ENCODE measurements at regions not wholly inside any gene's neighbourhood (a gene's known extent, or its start where the extent isn't known, plus 50 kb on each side); places are given as distances from the start of the nearest gene placed in this dataset.
"Not testable (repeated sequence)": the region's sequence is repeated elsewhere in the genome, so short reads cannot be mapped to it uniquely, and the experiment has no call there.

- DNase-seq: no peak
These were observed 103.9 kb upstream of the DCC start for GRCh38 chr18:52236131-52236530.

DNA sequence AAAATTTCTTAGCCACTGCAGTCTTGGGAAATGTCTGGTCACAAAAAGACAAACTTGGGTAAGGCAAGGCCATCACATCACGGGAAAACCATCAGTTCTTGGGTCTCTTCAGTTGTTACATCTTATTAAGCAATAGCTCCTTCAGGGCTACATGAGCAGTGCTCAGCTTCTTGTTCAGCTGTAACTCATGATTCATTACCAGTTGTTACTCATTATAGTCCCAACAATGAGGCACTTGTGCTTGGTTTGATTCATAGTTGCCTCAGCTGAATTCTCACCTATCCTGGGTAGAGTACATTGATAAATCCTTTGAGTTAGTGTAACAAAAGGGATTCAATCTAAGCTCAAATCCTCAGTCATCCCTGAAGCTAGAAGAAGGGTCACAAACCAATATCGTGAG is 102.4 kb upstream of the DCC start:
- no peak for DNase-seq

- DNase-seq: no peak
These were observed 97.3 kb upstream of the DCC start for GRCh38 chr18:52242711-52243110.

GRCh38 chr18:52244658-52245057 is 95.3 kb upstream of the DCC start:
- DNase-seq: no peak

DNA sequence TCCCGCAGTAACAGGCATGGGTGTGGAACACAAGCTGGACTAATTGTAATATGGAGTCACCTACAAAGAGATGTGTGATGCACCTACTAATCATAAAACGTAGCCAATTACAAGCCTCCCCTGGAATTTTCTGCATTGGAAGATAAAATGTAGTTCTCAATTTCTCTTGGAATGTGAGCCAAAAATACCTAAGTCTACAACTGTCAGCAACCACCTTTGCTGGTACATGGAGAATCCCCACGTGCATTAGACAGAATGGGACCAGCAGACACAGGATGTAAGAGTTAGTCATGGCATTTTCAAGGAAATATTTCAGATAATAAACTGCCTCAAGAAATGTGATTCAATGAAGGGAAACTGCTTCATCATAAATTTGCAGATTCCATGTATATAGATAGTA is 85.6 kb upstream of the DCC start:
- DNase-seq: no peak

DNA sequence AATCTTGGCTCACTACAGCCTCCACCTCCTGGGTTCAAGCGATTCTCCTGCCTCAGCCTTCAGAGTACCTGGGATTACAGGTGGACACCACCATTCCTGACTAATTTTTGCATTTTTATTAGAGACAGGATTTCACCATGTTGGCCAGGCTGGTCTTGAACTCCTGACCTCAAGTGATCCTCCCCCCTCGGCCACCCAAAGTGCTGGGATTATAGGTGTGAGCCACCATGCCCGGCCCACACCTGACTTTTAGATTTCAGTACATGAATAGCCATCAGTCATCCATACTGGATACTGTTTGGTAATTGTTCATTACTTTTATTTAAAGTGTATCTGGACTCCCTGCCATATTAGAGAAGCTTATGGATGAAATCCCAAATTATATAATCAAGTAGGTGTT is 82.6 kb upstream of the DCC start:
- not testable (repeated sequence) for DNase-seq

GRCh38 chr18:52275817-52276216 is 64.2 kb upstream of the DCC start:
- no peak for DNase-seq

- no peak for DNase-seq
These were observed 62.2 kb upstream of the DCC start for GRCh38 chr18:52277785-52278184.

DNA sequence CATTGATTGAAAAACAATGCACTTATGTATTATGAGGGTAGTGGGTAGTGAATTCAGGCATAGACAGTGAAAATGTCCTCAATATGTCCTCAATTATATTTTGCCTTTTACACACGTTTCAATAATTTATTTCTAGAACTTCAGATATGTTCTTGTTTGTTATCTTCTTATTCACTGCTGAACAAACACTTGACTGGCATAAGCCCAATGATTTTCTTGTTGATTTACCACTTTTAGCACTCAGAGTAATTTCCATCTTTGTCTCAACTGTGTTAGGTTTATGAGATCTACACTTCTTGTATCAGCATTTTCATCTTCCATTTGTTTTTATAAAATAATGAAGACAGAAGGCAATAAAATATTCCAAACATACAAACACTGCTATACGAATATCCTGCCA is 61.8 kb upstream of the DCC start:
- DNase-seq: no peak

DNA sequence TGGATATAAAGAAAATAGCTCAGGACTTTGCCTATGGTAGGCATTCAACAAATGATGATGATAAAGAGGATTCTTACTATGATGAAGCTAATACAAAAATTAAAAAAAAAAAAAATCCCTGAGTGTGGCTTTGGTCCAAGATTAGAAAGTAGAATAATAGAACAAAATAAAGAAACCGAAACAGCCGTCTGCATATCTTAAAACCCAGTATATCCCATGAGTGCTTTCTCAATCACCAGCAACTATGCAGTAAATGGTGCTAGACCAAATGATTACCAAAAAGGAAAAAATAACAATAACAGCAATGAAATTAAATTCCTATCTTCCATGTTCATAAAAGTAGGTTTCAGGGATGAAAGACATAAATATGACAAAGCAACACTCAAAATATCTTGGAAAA is 59.3 kb upstream of the DCC start:
- DNase-seq: no peak

GRCh38 chr18:52283927-52284326 is 56.1 kb upstream of the DCC start:
- DNase-seq: no peak

GRCh38 chr18:52286675-52287074 is 53.3 kb upstream of the DCC start:
- no peak for DNase-seq

DNA sequence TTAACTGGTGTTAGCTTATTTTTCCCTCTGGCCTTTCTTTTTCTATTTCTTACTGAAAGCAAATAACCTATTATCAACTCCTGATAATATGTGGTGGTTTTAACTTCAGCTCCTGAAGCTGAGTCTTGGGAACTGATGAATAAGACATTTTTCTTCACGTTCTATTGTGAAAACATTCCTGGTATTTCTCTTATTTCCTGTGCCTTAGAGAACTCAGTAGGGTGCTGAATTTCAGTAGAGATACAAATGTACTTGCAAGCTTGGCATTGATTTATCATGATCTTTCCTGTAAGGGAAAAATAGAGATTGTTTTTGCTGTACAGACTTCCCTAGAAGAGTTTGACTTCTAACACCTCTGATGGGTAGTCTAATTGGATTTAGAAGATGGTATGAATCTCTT is 52.8 kb upstream of the DCC start:
- no peak for DNase-seq

DNA sequence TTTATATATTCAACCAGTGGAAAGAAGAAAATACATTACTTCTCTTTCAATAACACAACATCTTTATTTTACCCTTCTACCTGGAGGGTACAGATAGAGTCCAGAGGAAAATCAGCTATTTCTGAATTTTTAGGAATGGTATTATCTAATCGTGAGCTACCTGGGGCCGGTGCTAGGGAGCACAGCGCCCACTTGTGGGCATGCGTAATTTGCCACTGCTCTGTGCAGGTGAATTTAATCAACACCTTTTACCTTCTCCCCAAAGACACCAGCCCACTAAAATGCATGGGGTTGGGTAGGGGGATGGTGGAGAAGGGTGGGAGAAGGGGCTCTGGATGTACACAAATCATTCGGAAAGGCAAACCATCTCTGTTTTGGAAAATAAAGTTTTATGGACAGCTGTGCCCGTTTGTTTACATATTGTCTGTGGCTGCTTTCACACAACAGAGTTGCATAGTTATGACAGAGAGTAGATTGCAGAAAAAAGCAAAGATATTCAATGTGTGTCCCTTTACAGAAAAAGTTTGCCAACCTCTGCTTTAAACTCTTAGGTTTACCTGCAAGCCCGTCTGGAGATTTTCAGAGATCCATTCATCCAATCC is 51.5 kb upstream of the DCC start:
- DNase-seq: peak; percentile 36

GRCh38 chr18:52289392-52289791 is 50.6 kb upstream of the DCC start:
- DNase-seq: no peak

Measured in NCI-H1092 treated with DMSO at 0.1 percent for 48 hours (cell line).